GM12872 (cell line): ENCODE measurements at regions not wholly inside any gene's neighbourhood (a gene's known extent, or its start where the extent isn't known, plus 50 kb on each side); places are given as distances from the start of the nearest gene placed in this dataset.

ENCODE experiments used
- CTCF ChIP-seq: IDR thresholded peaks from 3 replicates; pipeline ENCODE4 v1.5.1; 2011; ENCODE audit warnings: low read depth, mild to moderate bottlenecking, low read length, moderate library complexity; ENCODE audit not compliant: insufficient read depth

- no peak for TF ChIP-seq CTCF
These were observed 95.1 kb upstream of the IQCM start for GRCh38 chr4:149910604-149911350.

- no peak for TF ChIP-seq CTCF
These were observed 95.7 kb upstream of the IQCM start for GRCh38 chr4:149911354-149911753.

GRCh38 chr4:149912000-149912399, 96.4 kb upstream of the IQCM start:
- TF ChIP-seq CTCF = no peak

- TF ChIP-seq CTCF = peak; percentile 81
These were observed 98.8 kb upstream of the IQCM start for GRCh38 chr4:149914119-149915115.

- no peak for TF ChIP-seq CTCF
These were observed 108.1 kb upstream of the IQCM start for GRCh38 chr4:149923736-149924135.

- TF ChIP-seq CTCF = no peak
These were observed 111.9 kb upstream of the IQCM start for GRCh38 chr4:149927514-149927913.

GRCh38 chr4:149928507-149928906, 112.9 kb upstream of the IQCM start:
- no peak for TF ChIP-seq CTCF
